ENCODE measurements at regions not wholly inside any gene's neighbourhood (a gene's known extent, or its start where the extent isn't known, plus 50 kb on each side); places are given as distances from the start of the nearest gene placed in this dataset.

DNA sequence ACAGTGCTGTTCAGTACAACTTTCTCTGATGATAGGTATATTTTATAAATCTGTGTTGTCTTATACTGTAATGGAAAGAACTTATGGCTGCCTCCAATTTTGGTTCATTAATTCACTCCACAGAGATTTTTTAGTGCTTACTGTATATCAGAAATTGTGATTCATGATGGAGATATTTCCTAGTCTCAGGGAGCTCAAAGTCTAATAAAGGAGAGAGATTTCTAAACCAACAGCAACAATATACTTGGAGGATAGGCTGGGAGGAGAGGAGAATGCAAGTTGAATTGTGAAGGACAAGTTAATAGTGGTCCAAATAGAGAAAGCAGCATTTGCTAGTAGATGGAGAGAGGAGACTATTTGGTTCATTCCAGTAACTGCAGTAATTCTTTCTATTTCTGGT lies 63.5 kb downstream of the TANC2 start:
- H3K9me3 ChIP-seq (ENCODE audit: severe bottlenecking): no peaks in the 10 kb centered on the region
- no peak overlapping the region for H3K27ac ChIP-seq
- TF ChIP-seq, protein P1, sequence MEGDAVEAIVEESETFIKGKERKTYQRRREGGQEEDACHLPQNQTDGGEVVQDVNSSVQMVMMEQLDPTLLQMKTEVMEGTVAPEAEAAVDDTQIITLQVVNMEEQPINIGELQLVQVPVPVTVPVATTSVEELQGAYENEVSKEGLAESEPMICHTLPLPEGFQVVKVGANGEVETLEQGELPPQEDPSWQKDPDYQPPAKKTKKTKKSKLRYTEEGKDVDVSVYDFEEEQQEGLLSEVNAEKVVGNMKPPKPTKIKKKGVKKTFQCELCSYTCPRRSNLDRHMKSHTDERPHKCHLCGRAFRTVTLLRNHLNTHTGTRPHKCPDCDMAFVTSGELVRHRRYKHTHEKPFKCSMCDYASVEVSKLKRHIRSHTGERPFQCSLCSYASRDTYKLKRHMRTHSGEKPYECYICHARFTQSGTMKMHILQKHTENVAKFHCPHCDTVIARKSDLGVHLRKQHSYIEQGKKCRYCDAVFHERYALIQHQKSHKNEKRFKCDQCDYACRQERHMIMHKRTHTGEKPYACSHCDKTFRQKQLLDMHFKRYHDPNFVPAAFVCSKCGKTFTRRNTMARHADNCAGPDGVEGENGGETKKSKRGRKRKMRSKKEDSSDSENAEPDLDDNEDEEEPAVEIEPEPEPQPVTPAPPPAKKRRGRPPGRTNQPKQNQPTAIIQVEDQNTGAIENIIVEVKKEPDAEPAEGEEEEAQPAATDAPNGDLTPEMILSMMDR (IDR thresholded peaks at IDR 0.05; ENCODE audit: low read depth, low read length): no peak
- no peak for DNase-seq
- H3K27me3 ChIP-seq (ENCODE audit: insufficient read depth, low read depth, severe bottlenecking): no peaks in the 10 kb centered on the region
- H3K4me3 ChIP-seq (ENCODE audit: low read depth, low read length): no peak overlapping the region
- no peaks in the 10 kb centered on the region for H3K36me3 ChIP-seq

DNA sequence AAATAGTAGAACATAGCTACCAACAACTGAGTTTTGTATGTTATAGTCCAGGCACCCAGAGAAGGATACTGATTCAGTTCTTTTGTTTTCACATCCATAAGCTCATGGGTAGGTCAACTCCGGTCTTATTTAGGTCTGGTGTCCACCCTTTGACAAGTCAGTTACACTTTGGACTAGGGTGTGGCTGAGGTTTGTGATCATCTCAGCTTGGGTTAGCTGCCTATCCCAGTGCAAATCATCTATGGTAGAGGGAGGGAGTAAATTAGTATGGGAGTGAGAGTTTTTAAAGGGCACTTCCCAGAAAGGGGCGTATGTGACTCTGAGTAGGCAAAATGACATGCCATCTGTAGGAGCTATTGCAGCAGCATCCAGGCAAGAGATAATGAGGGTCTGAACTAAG lies 66.1 kb downstream of the TANC2 start:
- DNase-seq: no peak
- no peak overlapping the region for H3K27ac ChIP-seq
- H3K9me3 ChIP-seq (ENCODE audit: severe bottlenecking): no peaks in the 10 kb centered on the region
- H3K36me3 ChIP-seq: no peaks in the 10 kb centered on the region
- H3K4me3 ChIP-seq (ENCODE audit: low read depth, low read length): no peak overlapping the region
- TF ChIP-seq, protein P1 (IDR thresholded peaks at IDR 0.05; ENCODE audit: low read depth, low read length): no peak
- H3K27me3 ChIP-seq (ENCODE audit: insufficient read depth, low read depth, severe bottlenecking): no peaks in the 10 kb centered on the region

DNA sequence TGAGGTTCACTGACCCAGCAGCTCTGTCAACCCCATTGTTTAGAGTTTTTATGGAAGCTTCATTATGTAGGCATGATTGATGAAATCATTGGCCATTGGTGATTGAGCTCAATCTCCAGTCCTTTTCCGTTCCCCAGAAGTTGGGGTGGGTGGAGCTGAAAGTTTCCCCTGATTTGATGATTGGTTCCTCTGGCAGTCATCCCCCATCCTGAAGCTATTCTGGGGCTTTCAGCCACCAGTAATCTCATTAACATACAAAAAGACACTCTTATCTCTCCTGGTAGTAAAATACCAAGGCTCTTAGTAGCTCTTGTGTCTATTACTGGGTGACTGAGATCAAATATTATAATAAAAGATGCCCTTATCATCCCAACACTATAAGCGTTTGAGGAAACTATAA lies 67.1 kb downstream of the TANC2 start:
- DNase-seq: no peak
- TF ChIP-seq, protein P1 (IDR thresholded peaks at IDR 0.05; ENCODE audit: low read depth, low read length): no peak
- no peaks in the 10 kb centered on the region for H3K36me3 ChIP-seq
- no peak overlapping the region for H3K4me3 ChIP-seq (ENCODE audit: low read depth, low read length)
- no peak overlapping the region for H3K27ac ChIP-seq
- H3K27me3 ChIP-seq (ENCODE audit: insufficient read depth, low read depth, severe bottlenecking): no peaks in the 10 kb centered on the region
- H3K9me3 ChIP-seq (ENCODE audit: severe bottlenecking): no peaks in the 10 kb centered on the region

DNA sequence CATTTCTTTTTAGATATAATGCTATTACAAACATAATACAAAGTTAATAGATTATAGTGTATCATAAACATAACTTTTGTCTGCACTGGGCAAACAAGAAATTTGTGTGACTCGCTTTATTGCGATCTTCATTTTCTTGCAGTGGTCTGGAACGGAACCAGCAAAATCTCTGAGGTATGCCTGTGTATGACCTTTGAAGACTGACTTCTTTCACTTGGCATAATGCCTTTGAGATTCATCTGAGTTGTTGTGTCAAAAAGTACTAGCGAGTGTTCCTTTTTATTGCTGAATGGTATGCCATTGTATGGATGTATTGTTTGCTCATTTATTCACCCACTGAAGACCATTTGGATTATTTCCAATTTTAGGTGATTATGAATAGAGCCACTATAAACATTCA lies 69.2 kb downstream of the TANC2 start:
- Histone ChIP-seq H3K27ac (no peak overlapping the region), H3K9me3 (ENCODE audit: severe bottlenecking) (no peaks in the 10 kb centered on the region)
- no peak for DNase-seq

DNA sequence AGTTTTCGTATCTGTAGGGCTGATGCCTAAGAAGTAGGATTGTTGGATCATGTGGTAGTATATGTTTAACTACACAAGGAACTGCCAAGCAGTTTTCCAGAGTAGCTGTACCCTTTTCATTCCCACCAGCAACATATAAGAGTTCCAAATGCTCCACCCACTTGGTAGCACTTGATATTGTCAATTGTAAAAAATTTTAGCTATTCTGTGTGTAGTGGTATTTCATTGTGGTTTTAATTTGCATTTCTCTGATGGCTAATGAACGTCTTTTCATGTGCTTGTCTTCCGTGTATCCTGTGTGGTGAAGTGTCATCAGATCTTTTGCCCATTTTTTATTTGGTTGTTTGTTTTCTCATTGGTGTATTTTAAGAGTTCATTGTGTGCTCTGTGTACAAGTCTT lies 69.7 kb downstream of the TANC2 start:
- no peaks in the 10 kb centered on the region for H3K27me3 ChIP-seq (ENCODE audit: insufficient read depth, low read depth, severe bottlenecking)
- no peak for DNase-seq
- no peak overlapping the region for H3K27ac ChIP-seq
- no peak overlapping the region for H3K4me3 ChIP-seq (ENCODE audit: low read depth, low read length)
- no peaks in the 10 kb centered on the region for H3K9me3 ChIP-seq (ENCODE audit: severe bottlenecking)
- TF ChIP-seq, protein P1 (IDR thresholded peaks at IDR 0.05; ENCODE audit: low read depth, low read length): no peak
- H3K36me3 ChIP-seq: no peaks in the 10 kb centered on the region

More for the DNA sequence above, 69.2 kb downstream of the TANC2 start:
- Histone ChIP-seq H3K27me3 (ENCODE audit: insufficient read depth, low read depth, severe bottlenecking) (no peaks in the 10 kb centered on the region), H3K4me3 (ENCODE audit: low read depth, low read length) (no peak overlapping the region), H3K36me3 (no peaks in the 10 kb centered on the region)
- TF ChIP-seq, protein P1 (IDR thresholded peaks at IDR 0.05; ENCODE audit: low read depth, low read length): no peak

DNA sequence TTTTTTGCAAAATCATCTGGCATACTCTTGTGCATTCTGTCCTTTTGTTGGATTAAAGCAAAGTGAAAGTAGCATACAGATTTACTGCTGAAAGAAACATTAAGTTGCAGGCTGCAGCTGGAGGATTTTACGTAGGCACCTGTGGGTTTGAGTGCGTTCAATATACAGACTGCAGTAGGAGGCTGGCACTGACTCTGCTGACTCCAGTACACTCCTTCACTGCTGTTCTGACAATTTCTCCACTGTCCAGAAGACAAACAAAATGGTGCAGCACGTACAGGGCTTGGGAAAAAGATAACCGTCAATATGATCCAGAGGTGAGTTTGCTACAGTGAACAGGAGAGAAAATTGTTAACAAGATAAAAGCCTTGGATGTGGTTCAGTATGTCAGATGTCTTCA lies 73.3 kb downstream of the TANC2 start:
- no peak overlapping the region for H3K4me3 ChIP-seq (ENCODE audit: low read depth, low read length)
- H3K27ac ChIP-seq: no peak overlapping the region
- H3K36me3 ChIP-seq: no peaks in the 10 kb centered on the region
- no peaks in the 10 kb centered on the region for H3K27me3 ChIP-seq (ENCODE audit: insufficient read depth, low read depth, severe bottlenecking)
- no peak for DNase-seq
- no peaks in the 10 kb centered on the region for H3K9me3 ChIP-seq (ENCODE audit: severe bottlenecking)
- TF ChIP-seq, protein P1 (IDR thresholded peaks at IDR 0.05; ENCODE audit: low read depth, low read length): no peak

Measured in WERI-Rb-1 (cell line).